ENCODE measurements at regions not wholly inside any gene's neighbourhood (a gene's known extent, or its start where the extent isn't known, plus 50 kb on each side); places are given as distances from the start of the nearest gene placed in this dataset.
"Not testable (repeated sequence)": the region's sequence is repeated elsewhere in the genome, so short reads cannot be mapped to it uniquely, and the experiment has no call there.

- FAIRE-seq = no peak
- DNase-seq (ENCODE audit: insufficient read length, low spot score) = no peak
- TF ChIP-seq TAF1 (IDR thresholded peaks at IDR 0.05; ENCODE audit: low read depth, low read length) (no peak), POLR2AphosphoS5 (IDR thresholded peaks at IDR 0.05; ENCODE audit: low read depth, low read length) (no peak), SPI1 (IDR thresholded peaks at IDR 0.05; ENCODE audit: low read depth, low read length) (no peak), POLR2A (IDR thresholded peaks at IDR 0.05; ENCODE audit: low read depth, low read length) (no peak), POU2F2 (IDR thresholded peaks at IDR 0.05; ENCODE audit: low read depth, low read length) (no peak), PAX5 (IDR thresholded peaks at IDR 0.05; ENCODE audit: insufficient read depth, low read length, severe bottlenecking) (no peak)
These were observed 160.4 kb downstream of the KCNJ2 start for GRCh38 chr17:70329721-70330120.

GRCh38 chr17:70331066-70331465 lies 161.7 kb downstream of the KCNJ2 start:
- not testable (repeated sequence) for FAIRE-seq; DNase-seq (ENCODE audit: insufficient read length, low spot score)

GRCh38 chr17:70332356-70333210 lies 163.3 kb downstream of the KCNJ2 start:
- DNase-seq (ENCODE audit: insufficient read length, low spot score) (no peak), FAIRE-seq (no peak)
- TF ChIP-seq POLR2A (IDR thresholded peaks at IDR 0.05; ENCODE audit: low read depth, low read length) (no peak), PAX5 (IDR thresholded peaks at IDR 0.05; ENCODE audit: insufficient read depth, low read length, severe bottlenecking) (no peak), POLR2AphosphoS5 (IDR thresholded peaks at IDR 0.05; ENCODE audit: low read depth, low read length) (no peak), POU2F2 (IDR thresholded peaks at IDR 0.05; ENCODE audit: low read depth, low read length) (no peak), TAF1 (IDR thresholded peaks at IDR 0.05; ENCODE audit: low read depth, low read length) (no peak), SPI1 (IDR thresholded peaks at IDR 0.05; ENCODE audit: low read depth, low read length) (no peak)

GRCh38 chr17:70336411-70336810 lies 167.1 kb downstream of the KCNJ2 start:
- FAIRE-seq (no peak), DNase-seq (ENCODE audit: insufficient read length, low spot score) (no peak)
- TF ChIP-seq POLR2AphosphoS5 (IDR thresholded peaks at IDR 0.05; ENCODE audit: low read depth, low read length) (no peak), POLR2A (IDR thresholded peaks at IDR 0.05; ENCODE audit: low read depth, low read length) (no peak)

- FAIRE-seq (no peak), DNase-seq (ENCODE audit: insufficient read length, low spot score) (no peak)
- peak; percentile 90 for TF ChIP-seq SPI1 (IDR thresholded peaks at IDR 0.05; ENCODE audit: low read depth, low read length)
- no peak for TF ChIP-seq POLR2AphosphoS5 (IDR thresholded peaks at IDR 0.05; ENCODE audit: low read depth, low read length)
These were observed 169.6 kb downstream of the KCNJ2 start for GRCh38 chr17:70338946-70339354.

- TF ChIP-seq TAF1 (IDR thresholded peaks at IDR 0.05; ENCODE audit: low read depth, low read length) = no peak
- TF ChIP-seq POLR2A (IDR thresholded peaks at IDR 0.05; ENCODE audit: low read depth, low read length) = no peak
- no peak for TF ChIP-seq PAX5 (IDR thresholded peaks at IDR 0.05; ENCODE audit: insufficient read depth, low read length, severe bottlenecking)
- no peak for TF ChIP-seq POU2F2 (IDR thresholded peaks at IDR 0.05; ENCODE audit: low read depth, low read length)
- no peak for TF ChIP-seq POLR2AphosphoS5 (IDR thresholded peaks at IDR 0.05; ENCODE audit: low read depth, low read length)
- TF ChIP-seq SPI1 (IDR thresholded peaks at IDR 0.05; ENCODE audit: low read depth, low read length) = no peak
- FAIRE-seq (no peak), DNase-seq (ENCODE audit: insufficient read length, low spot score) (no peak)
These were observed 173.8 kb downstream of the KCNJ2 start for GRCh38 chr17:70343114-70343513.

GRCh38 chr17:70344386-70345060 lies 175.2 kb downstream of the KCNJ2 start:
- DNase-seq (ENCODE audit: insufficient read length, low spot score) (no peak), FAIRE-seq (no peak)
- no peak for TF ChIP-seq TAF1 (IDR thresholded peaks at IDR 0.05; ENCODE audit: low read depth, low read length)

GRCh38 chr17:70345061-70345460 lies 175.7 kb downstream of the KCNJ2 start:
- FAIRE-seq = no peak
- no peak for DNase-seq (ENCODE audit: insufficient read length, low spot score)
- no peak for TF ChIP-seq SPI1 (IDR thresholded peaks at IDR 0.05; ENCODE audit: low read depth, low read length)
- no peak for TF ChIP-seq POLR2A (IDR thresholded peaks at IDR 0.05; ENCODE audit: low read depth, low read length)
- no peak for TF ChIP-seq PAX5 (IDR thresholded peaks at IDR 0.05; ENCODE audit: insufficient read depth, low read length, severe bottlenecking)
- no peak for TF ChIP-seq TAF1 (IDR thresholded peaks at IDR 0.05; ENCODE audit: low read depth, low read length)
- no peak for TF ChIP-seq POLR2AphosphoS5 (IDR thresholded peaks at IDR 0.05; ENCODE audit: low read depth, low read length)
- no peak for TF ChIP-seq POU2F2 (IDR thresholded peaks at IDR 0.05; ENCODE audit: low read depth, low read length)

- no peak for TF ChIP-seq TAF1 (IDR thresholded peaks at IDR 0.05; ENCODE audit: low read depth, low read length)
- TF ChIP-seq SPI1 (IDR thresholded peaks at IDR 0.05; ENCODE audit: low read depth, low read length) = no peak
- no peak for TF ChIP-seq PAX5 (IDR thresholded peaks at IDR 0.05; ENCODE audit: insufficient read depth, low read length, severe bottlenecking)
- no peak for TF ChIP-seq POU2F2 (IDR thresholded peaks at IDR 0.05; ENCODE audit: low read depth, low read length)
- TF ChIP-seq POLR2A (IDR thresholded peaks at IDR 0.05; ENCODE audit: low read depth, low read length) = no peak
- no peak for TF ChIP-seq POLR2AphosphoS5 (IDR thresholded peaks at IDR 0.05; ENCODE audit: low read depth, low read length)
- no peak for DNase-seq (ENCODE audit: insufficient read length, low spot score)
- no peak for FAIRE-seq
These were observed 183.5 kb downstream of the KCNJ2 start for GRCh38 chr17:70352834-70353233.

GRCh38 chr17:70353408-70354092 lies 184.2 kb downstream of the KCNJ2 start:
- TF ChIP-seq SPI1 (IDR thresholded peaks at IDR 0.05; ENCODE audit: low read depth, low read length) (no peak), POU2F2 (IDR thresholded peaks at IDR 0.05; ENCODE audit: low read depth, low read length) (no peak), PAX5 (IDR thresholded peaks at IDR 0.05; ENCODE audit: insufficient read depth, low read length, severe bottlenecking) (no peak), POLR2AphosphoS5 (IDR thresholded peaks at IDR 0.05; ENCODE audit: low read depth, low read length) (no peak), TAF1 (IDR thresholded peaks at IDR 0.05; ENCODE audit: low read depth, low read length) (no peak), POLR2A (IDR thresholded peaks at IDR 0.05; ENCODE audit: low read depth, low read length) (no peak)
- FAIRE-seq (no peak), DNase-seq (ENCODE audit: insufficient read length, low spot score) (no peak)
